PC-3 (cell line): ENCODE measurements at regions not wholly inside any gene's neighbourhood (a gene's known extent, or its start where the extent isn't known, plus 50 kb on each side); places are given as distances from the start of the nearest gene placed in this dataset.

ENCODE experiments used
- ATAC-seq: fragments of 200-7000 bp; cut with Tn5 transposase; 2 replicates; pipeline ENCODE4 v1.9.1; 2020; ENCODE audit warnings: mild to moderate bottlenecking, moderate library complexity
- BruUV-seq: library from RNA; stranded (reverse); fragments of 400-500 nt; replicated peaks from 2 replicates; lab custom pipeline; 2021; lab: Mats Ljungman, UMichigan
- CTCF ChIA-PET: fragments of 300-600 bp; sonication (Branson Sonifier 250); formaldehyde crosslinking; loops from one replicate; lab custom pipeline; 2022; ENCODE audit warnings: antibody characterized with exemption; lab: Charles Lee
- POLR2A ChIA-PET: fragments of 300-600 bp; sonication (Branson Sonifier 250); formaldehyde crosslinking; loops from one replicate; lab custom pipeline; 2022; ENCODE audit warnings: antibody characterized with exemption; ENCODE audit not compliant: unreplicated experiment; lab: Charles Lee
- DNase-seq: peaks from one replicate; pipeline ENCODE4 v3.0.0-alpha.2; 2015
- H2AFZ ChIP-seq: fragments of 300-600 bp; sonication (generic); 2 replicates; pipeline ENCODE4 v1.6.0; 2016; ENCODE audit warnings: antibody characterized with exemption, low read length
- H3F3A ChIP-seq: fragments of 300-600 bp; sonication (generic); one replicate; pipeline ENCODE4 v1.6.0; 2017; ENCODE audit warnings: antibody characterized with exemption, low read length, control low read depth, mild to moderate bottlenecking; ENCODE audit not compliant: unreplicated experiment
- H3K27ac ChIP-seq: fragments of 300-600 bp; sonication (generic); 2 replicates; pipeline ENCODE4 v1.5.1; 2016; ENCODE audit warnings: mild to moderate bottlenecking, low read length
- H3K27me3 ChIP-seq: fragments of 300-600 bp; sonication (generic); 2 replicates; pipeline ENCODE4 v1.6.1; 2016; ENCODE audit warnings: low read length, mixed read lengths
- H3K36me3 ChIP-seq: fragments of 300-600 bp; sonication (generic); 2 replicates; pipeline ENCODE4 v1.6.1; 2016; ENCODE audit warnings: low read depth, mixed run types, low read length, mixed read lengths
- H3K4me1 ChIP-seq: fragments of 300-600 bp; sonication (generic); 2 replicates; pipeline ENCODE4 v1.5.1; 2016; ENCODE audit warnings: low read length; ENCODE audit not compliant: insufficient read depth
- H3K4me2 ChIP-seq: fragments of 300-600 bp; sonication (generic); 2 replicates; pipeline ENCODE4 v1.6.0; 2016; ENCODE audit warnings: low read length
- H3K4me3 ChIP-seq: fragments of 300-600 bp; sonication (generic); 2 replicates; pipeline ENCODE4 v1.5.1; 2016; ENCODE audit warnings: mild to moderate bottlenecking, low read length, mixed read lengths
- H3K79me2 ChIP-seq: fragments of 300-600 bp; sonication (generic); 2 replicates; pipeline ENCODE4 v1.6.1; 2017; ENCODE audit warnings: low read length, mixed read lengths
- H3K9ac ChIP-seq: fragments of 300-600 bp; sonication (generic); 2 replicates; pipeline ENCODE4 v1.6.0; 2016; ENCODE audit warnings: mild to moderate bottlenecking, low read length
- H3K9me2 ChIP-seq: fragments of 300-600 bp; sonication (generic); replicated peaks from 2 replicates; pipeline ENCODE4 v1.6.1; 2016; ENCODE audit warnings: mixed run types, low read length, mixed read lengths
- H3K9me3 ChIP-seq: fragments of 300-600 bp; sonication (generic); 2 replicates; pipeline ENCODE4 v1.6.1; 2016; ENCODE audit warnings: low read length, mixed read lengths
- H4K20me1 ChIP-seq: fragments of 300-600 bp; sonication (generic); 2 replicates; pipeline ENCODE4 v1.6.1; 2016; ENCODE audit warnings: low read length, mixed read lengths
- EZH2 ChIP-seq: fragments of 300-600 bp; sonication (generic); IDR thresholded peaks from one replicate; pipeline ENCODE4 v1.6.1; 2017; ENCODE audit warnings: antibody characterized with exemption, mild to moderate bottlenecking, low read length; ENCODE audit not compliant: unreplicated experiment
- EZH2phosphoT487 ChIP-seq: fragments of 300-600 bp; sonication (generic); IDR thresholded peaks from 2 replicates; pipeline ENCODE4 v1.6.1; 2018; ENCODE audit warnings: mild to moderate bottlenecking, antibody characterized with exemption, low read length, borderline replicate concordance
- intact Hi-C: fragments of 100-400 bp; cut with micrococcal nuclease; formaldehyde crosslinking; loops from 2 replicates; pipeline ENCODE4 v1.9.0; 2023
- TF ChIP-seq, protein P1 (sequence below): fragments of 300-600 bp; sonication (generic); conservative IDR thresholded peaks from 2 replicates; pipeline ENCODE4 v1.5.1; 2017; ENCODE audit warnings: antibody characterized with exemption, low read depth, mild to moderate bottlenecking, low read length

DNA sequence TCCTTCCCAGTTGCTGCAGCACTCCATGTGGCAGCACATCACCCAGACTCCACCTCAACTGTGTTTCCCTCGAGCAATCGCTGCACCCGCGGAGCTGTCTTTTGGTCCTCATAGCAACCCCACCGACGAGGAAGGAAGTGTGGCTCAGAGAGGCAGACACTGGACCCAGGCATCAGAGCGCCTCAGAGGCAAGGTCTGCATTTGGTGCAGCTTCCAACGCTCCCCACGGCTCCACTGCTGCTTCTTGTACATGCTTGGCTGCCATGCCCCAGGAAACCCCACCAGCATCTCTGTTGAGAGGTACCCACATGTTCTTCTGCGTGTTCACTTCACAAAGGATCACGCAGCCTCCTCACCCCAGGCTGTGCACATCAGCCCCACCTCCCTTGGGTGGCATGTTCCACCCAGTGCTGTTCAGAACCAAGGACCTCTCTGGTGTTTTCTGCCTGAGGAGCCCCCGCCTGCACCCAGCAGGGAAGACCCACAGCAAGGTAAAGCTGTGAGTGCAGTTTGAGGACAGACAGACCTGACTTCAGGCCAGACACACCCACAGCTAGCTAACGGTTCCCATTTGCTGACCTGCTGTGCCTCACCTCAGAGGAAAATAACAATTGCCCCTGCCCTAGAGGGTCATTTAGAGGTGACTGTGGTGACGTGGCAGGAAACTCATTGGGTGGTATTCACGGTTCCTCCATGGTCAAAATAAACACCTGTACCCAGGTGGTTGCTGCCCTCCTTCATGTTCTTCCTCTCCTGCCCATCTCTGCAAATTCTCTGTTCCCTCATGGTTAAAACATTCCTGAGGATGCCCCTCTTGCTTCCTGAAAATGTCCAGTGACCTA lies 326.3 kb upstream of the MYT1L start:
- H3K27ac ChIP-seq: no peak overlapping the region
- H3K4me2 ChIP-seq: no peak overlapping the region
- no peak overlapping the region for H2AFZ ChIP-seq
- H3F3A ChIP-seq: no peaks in the 10 kb centered on the region
- no TSS peak for BruUV-seq
- no peak for DNase-seq
- H4K20me1 ChIP-seq: no peaks in the 10 kb centered on the region
- no peak for ATAC-seq
- H3K27me3 ChIP-seq: peaks cover 37% of the 10 kb centered on the region
- peaks cover 4% of the 10 kb centered on the region; the same call in 1 of the 2 replicates for H3K4me1 ChIP-seq
- TF ChIP-seq, protein P1, sequence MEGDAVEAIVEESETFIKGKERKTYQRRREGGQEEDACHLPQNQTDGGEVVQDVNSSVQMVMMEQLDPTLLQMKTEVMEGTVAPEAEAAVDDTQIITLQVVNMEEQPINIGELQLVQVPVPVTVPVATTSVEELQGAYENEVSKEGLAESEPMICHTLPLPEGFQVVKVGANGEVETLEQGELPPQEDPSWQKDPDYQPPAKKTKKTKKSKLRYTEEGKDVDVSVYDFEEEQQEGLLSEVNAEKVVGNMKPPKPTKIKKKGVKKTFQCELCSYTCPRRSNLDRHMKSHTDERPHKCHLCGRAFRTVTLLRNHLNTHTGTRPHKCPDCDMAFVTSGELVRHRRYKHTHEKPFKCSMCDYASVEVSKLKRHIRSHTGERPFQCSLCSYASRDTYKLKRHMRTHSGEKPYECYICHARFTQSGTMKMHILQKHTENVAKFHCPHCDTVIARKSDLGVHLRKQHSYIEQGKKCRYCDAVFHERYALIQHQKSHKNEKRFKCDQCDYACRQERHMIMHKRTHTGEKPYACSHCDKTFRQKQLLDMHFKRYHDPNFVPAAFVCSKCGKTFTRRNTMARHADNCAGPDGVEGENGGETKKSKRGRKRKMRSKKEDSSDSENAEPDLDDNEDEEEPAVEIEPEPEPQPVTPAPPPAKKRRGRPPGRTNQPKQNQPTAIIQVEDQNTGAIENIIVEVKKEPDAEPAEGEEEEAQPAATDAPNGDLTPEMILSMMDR: no peak
- TF ChIP-seq EZH2 (no peak), EZH2phosphoT487 (no peak)
- no peak overlapping the region for H3K9ac ChIP-seq
- POLR2A ChIA-PET: no interaction called here
- H3K9me2 ChIP-seq: no peaks in the 10 kb centered on the region
- CTCF ChIA-PET: no interaction called here
- H3K79me2 ChIP-seq: no peaks in the 10 kb centered on the region
- H3K9me3 ChIP-seq: no peaks in the 10 kb centered on the region
- intact Hi-C loops: no loop called here
- no peak overlapping the region for H3K4me3 ChIP-seq
- H3K36me3 ChIP-seq: no peaks in the 10 kb centered on the region

DNA sequence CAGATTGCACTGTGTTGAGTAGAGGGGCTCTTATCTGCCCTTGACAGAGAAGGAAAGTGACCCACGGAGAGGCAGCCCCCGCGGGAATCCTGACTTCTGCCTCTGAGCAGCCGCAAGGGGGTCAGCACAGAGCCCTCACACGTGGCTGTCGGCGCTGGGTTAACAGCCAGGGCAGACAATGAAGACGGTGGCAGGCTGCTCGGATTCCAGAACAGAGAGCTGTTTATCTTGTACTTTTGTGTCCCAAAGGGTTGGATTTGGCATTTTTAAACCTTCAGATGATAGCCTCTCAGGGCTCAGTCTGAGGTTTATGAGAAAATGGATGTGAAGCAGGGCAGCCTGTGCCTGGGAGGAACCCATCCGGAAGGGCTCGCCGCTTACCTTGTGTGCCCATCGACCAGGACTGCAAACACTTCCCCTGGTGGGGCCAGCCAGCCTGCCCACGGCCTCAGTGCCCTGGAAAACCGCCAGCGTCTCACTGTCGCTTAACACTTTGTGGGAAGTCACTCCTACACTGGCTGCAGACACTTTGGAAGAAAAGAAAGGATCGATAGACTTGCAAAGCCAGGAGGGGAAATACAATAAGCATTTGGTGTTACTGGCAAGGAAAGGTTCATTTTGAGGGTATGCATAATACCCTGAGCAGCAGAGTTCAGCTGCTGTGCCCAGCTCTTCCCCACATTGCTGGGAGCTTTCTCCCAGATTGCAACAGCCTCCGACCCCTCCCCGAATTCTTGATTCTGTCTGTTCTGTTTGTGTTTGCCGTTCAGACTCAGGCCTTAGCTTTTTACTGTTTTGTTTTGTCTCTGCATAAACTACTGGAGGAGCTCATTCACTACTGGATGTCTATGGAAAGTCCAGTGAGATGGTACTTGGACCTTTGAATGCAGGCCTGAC lies 325.3 kb upstream of the MYT1L start:
- no peaks in the 10 kb centered on the region for H3K4me1 ChIP-seq
- intact Hi-C loops: no loop called here
- H3K9me3 ChIP-seq: no peaks in the 10 kb centered on the region
- H4K20me1 ChIP-seq: no peaks in the 10 kb centered on the region
- POLR2A ChIA-PET: no interaction called here
- H3K79me2 ChIP-seq: no peaks in the 10 kb centered on the region
- no peak overlapping the region for H3K4me2 ChIP-seq
- CTCF ChIA-PET: no interaction called here
- peaks cover 37% of the 10 kb centered on the region for H3K27me3 ChIP-seq
- no peak overlapping the region for H3K27ac ChIP-seq
- DNase-seq (no peak), ATAC-seq (no peak)
- no peaks in the 10 kb centered on the region for H3K9me2 ChIP-seq
- no peak overlapping the region for H3K9ac ChIP-seq
- H3K36me3 ChIP-seq: no peaks in the 10 kb centered on the region
- TF ChIP-seq EZH2phosphoT487: no peak
- TF ChIP-seq, protein P1: no peak
- BruUV-seq: no TSS peak
- H3K4me3 ChIP-seq: no peak overlapping the region
- no peak overlapping the region for H2AFZ ChIP-seq
- H3F3A ChIP-seq: no peaks in the 10 kb centered on the region
